ENCODE measurements at regions not wholly inside any gene's neighbourhood (a gene's known extent, or its start where the extent isn't known, plus 50 kb on each side); places are given as distances from the start of the nearest gene placed in this dataset.
"Not testable (repeated sequence)": the region's sequence is repeated elsewhere in the genome, so short reads cannot be mapped to it uniquely, and the experiment has no call there.

DNA sequence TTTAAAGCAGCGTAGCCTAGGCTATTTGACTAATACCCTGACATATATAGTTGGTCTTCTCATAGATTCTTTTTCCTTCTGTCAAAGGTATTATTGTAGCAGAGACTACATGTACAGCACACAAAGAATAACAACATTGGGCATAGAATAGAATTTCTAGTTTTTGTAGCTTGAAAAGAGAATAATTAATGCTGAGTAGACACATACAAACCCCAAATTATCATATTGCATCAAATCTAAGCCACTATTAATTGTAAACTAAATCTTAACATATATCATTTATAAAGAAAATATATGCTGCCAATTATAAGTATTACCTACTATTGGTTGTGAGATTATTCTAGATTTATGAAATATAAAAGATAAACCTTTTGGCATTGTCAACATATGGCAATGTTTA, 574.5 kb downstream of the SLCO4C1 start:
- no peak for DNase-seq
- Histone ChIP-seq H3K27me3 (no peaks in the 10 kb centered on the region), H3K4me3 (no peak overlapping the region), H3K36me3 (no peaks in the 10 kb centered on the region), H3K9me3 (no peaks in the 10 kb centered on the region), H3K27ac (no peak overlapping the region), H3K4me1 (no peaks in the 10 kb centered on the region)
- no peak for ATAC-seq
- no peak for TF ChIP-seq POLR2A (IDR thresholded peaks at IDR 0.05)
- TF ChIP-seq, protein P1, sequence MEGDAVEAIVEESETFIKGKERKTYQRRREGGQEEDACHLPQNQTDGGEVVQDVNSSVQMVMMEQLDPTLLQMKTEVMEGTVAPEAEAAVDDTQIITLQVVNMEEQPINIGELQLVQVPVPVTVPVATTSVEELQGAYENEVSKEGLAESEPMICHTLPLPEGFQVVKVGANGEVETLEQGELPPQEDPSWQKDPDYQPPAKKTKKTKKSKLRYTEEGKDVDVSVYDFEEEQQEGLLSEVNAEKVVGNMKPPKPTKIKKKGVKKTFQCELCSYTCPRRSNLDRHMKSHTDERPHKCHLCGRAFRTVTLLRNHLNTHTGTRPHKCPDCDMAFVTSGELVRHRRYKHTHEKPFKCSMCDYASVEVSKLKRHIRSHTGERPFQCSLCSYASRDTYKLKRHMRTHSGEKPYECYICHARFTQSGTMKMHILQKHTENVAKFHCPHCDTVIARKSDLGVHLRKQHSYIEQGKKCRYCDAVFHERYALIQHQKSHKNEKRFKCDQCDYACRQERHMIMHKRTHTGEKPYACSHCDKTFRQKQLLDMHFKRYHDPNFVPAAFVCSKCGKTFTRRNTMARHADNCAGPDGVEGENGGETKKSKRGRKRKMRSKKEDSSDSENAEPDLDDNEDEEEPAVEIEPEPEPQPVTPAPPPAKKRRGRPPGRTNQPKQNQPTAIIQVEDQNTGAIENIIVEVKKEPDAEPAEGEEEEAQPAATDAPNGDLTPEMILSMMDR (IDR thresholded peaks at IDR 0.05 in 4 of 5, conservative IDR thresholded peaks at IDR 0.05 in 1 of 5): no peak
- in situ Hi-C loops (cut with MboI; ENCODE audit: low sequenced_read_pairs in 4 of 4) (no loop called here), intact Hi-C loops (cut with DNase I; ENCODE audit: low total_unique reads) (no loop called here)

GRCh38 chr5:101720033-101720432, 576.1 kb downstream of the SLCO4C1 start:
- no peaks in the 10 kb centered on the region for H3K9me3 ChIP-seq
- no peaks in the 10 kb centered on the region for H3K36me3 ChIP-seq
- no peaks in the 10 kb centered on the region for H3K4me1 ChIP-seq
- TF ChIP-seq, protein P1 (IDR thresholded peaks at IDR 0.05 in 4 of 5, conservative IDR thresholded peaks at IDR 0.05 in 1 of 5): no peak
- TF ChIP-seq POLR2A (IDR thresholded peaks at IDR 0.05): no peak
- in situ Hi-C loops (cut with MboI; ENCODE audit: low sequenced_read_pairs in 4 of 4): no loop called here
- no peaks in the 10 kb centered on the region for H3K27me3 ChIP-seq
- no peak overlapping the region for H3K4me3 ChIP-seq
- no peak overlapping the region for H3K27ac ChIP-seq
- intact Hi-C loops (cut with DNase I; ENCODE audit: low total_unique reads): no loop called here
- DNase-seq: no peak
- no peak for ATAC-seq

DNA sequence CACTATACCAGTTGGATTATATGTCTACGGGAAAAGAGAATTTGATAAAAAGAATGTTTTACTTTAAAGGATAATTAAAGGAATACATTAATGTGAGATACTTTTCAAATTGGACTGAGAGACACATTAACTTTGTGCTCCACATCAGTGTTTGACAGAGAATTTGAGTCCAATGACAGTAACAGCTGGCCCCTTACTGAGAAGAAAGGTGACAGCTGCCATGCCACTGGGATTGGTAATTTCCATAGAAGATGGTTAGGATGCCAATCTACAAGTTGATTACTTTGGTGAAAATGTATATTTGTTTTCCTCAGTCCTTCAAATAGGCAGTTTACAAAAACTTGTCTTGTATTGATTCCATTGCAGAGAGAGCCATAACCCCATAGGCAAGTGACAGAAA, 578.4 kb downstream of the SLCO4C1 start:
- in situ Hi-C loops (cut with MboI; ENCODE audit: low sequenced_read_pairs in 4 of 4): no loop called here
- intact Hi-C loops (cut with DNase I; ENCODE audit: low total_unique reads): no loop called here
- no peak for ATAC-seq

GRCh38 chr5:101716941-101717340, 579.1 kb downstream of the SLCO4C1 start:
- H3K27ac ChIP-seq: no peak overlapping the region
- no peak overlapping the region for H3K4me3 ChIP-seq
- TF ChIP-seq POLR2A (IDR thresholded peaks at IDR 0.05): no peak
- TF ChIP-seq, protein P1 (IDR thresholded peaks at IDR 0.05 in 4 of 5, conservative IDR thresholded peaks at IDR 0.05 in 1 of 5): no peak
- DNase-seq (no peak), ATAC-seq (no peak)
- H3K27me3 ChIP-seq: no peaks in the 10 kb centered on the region
- H3K4me1 ChIP-seq: no peaks in the 10 kb centered on the region
- H3K36me3 ChIP-seq: no peaks in the 10 kb centered on the region
- in situ Hi-C loops (cut with MboI; ENCODE audit: low sequenced_read_pairs in 4 of 4): no loop called here
- H3K9me3 ChIP-seq: no peaks in the 10 kb centered on the region
- intact Hi-C loops (cut with DNase I; ENCODE audit: low total_unique reads): no loop called here

More for the DNA sequence above, 578.4 kb downstream of the SLCO4C1 start:
- no peak for TF ChIP-seq POLR2A (IDR thresholded peaks at IDR 0.05)
- TF ChIP-seq, protein P1 (IDR thresholded peaks at IDR 0.05 in 4 of 5, conservative IDR thresholded peaks at IDR 0.05 in 1 of 5): no peak
- Histone ChIP-seq H3K27ac (no peak overlapping the region), H3K4me1 (no peaks in the 10 kb centered on the region), H3K9me3 (no peaks in the 10 kb centered on the region), H3K27me3 (no peaks in the 10 kb centered on the region), H3K36me3 (no peaks in the 10 kb centered on the region), H3K4me3 (no peak overlapping the region)
- no peak for DNase-seq

DNA sequence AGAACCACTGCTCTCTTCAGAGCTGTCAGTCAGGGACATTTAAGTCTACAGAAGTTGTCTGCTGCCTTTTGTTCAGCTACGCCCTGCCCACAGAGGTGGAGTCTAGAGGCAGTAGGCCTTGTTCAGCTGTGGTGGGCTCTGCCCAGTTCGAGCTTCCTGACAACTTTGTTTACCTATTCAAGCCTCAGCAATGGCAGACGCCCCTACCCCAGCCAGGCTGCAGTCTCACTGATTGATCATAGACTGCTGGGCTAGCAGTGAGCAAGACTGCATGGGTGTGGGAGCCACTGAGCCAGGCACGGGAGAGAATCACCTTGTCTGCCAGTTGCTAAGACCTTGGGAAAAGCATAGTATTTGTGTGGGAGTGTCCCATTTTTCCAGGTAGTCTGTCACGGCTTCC, 580.3 kb downstream of the SLCO4C1 start:
- intact Hi-C loops (cut with DNase I; ENCODE audit: low total_unique reads); H3K4me1 ChIP-seq: not testable (repeated sequence)

More for the DNA sequence above, 580.3 kb downstream of the SLCO4C1 start:
- H3K4me3 ChIP-seq; H3K27ac ChIP-seq; in situ Hi-C loops (cut with MboI; ENCODE audit: low sequenced_read_pairs in 4 of 4); H3K27me3 ChIP-seq; H3K36me3 ChIP-seq; DNase-seq; ATAC-seq; H3K9me3 ChIP-seq: not testable (repeated sequence)
